Psoas muscle (tissue), 7 donors: ENCODE measurements at regions not wholly inside any gene's neighbourhood (a gene's known extent, or its start where the extent isn't known, plus 50 kb on each side); places are given as distances from the start of the nearest gene placed in this dataset.

Experiments
- ATAC-seq, 4 donors: fragments of 200-7000 bp; cut with Tn5 transposase; one replicate each; pipeline ENCODE4 v1.9.1; 2020; ENCODE audit warnings: moderate library complexity in 3 of 4, mild to moderate bottlenecking in 2 of 4
- DNase-seq, 2 donors: peaks; one replicate each; pipeline ENCODE4 v3.0.0-alpha.2; 2020
- H3K27ac ChIP-seq: fragments of 200-600 bp; one replicate; pipeline ENCODE4 v1.8.0; 2022
- H3K27me3 ChIP-seq, 3 donors: fragments of 200-600 bp in 1 of 3; one replicate each; pipeline versions ENCODE4 v1.6.1 to v1.8.0; 2013 to 2022; ENCODE audit warnings: low read length in 2 of 3, mild to moderate bottlenecking in 2 of 3, moderate library complexity in 1 of 3; ENCODE audit not compliant: insufficient read depth in 3 of 3
- H3K36me3 ChIP-seq, 2 donors: fragments of 200-600 bp in 1 of 2; one replicate each; pipeline versions ENCODE4 v1.6.1 to v1.8.0; 2013 to 2022; ENCODE audit warnings: low read depth in 1 of 2, mild to moderate bottlenecking in 1 of 2, moderate library complexity in 1 of 2; ENCODE audit not compliant: insufficient read depth in 1 of 2
- H3K4me1 ChIP-seq: fragments of 200-600 bp; one replicate; pipeline ENCODE4 v1.8.0; 2022
- H3K4me3 ChIP-seq: fragments of 200-600 bp; one replicate; pipeline ENCODE4 v1.8.0; 2022; ENCODE audit warnings: mild to moderate bottlenecking
- H3K9me3 ChIP-seq: fragments of 200-600 bp; one replicate; pipeline ENCODE4 v1.8.0; 2022
- CTCF ChIP-seq: fragments of 200-600 bp; IDR thresholded peaks from one replicate; pipeline ENCODE4 v1.8.0; 2022; ENCODE audit warnings: antibody characterized with exemption
- WGBS, 3 donors: extraction: QIAGEN DNeasy Blood & Tissue Kit; methylation state at CpG; one replicate each; pipeline versions ENCODE4 v1.1.6 to v1.1.7; 2013; 5-methylcytosine and 5-hydroxymethylcytosine counted together
- intact Hi-C, 2 donors: fragments of 100-400 bp; cut with DNase I; formaldehyde crosslinking; loops; one replicate each; pipeline versions ENCODE4 v1.11.0 to v1.14.2; 2022
- donor health status: healthy with polysubstance abuse.
- donor health status: DM: no; HTN: no; CAD: no; lungs with moderate emphysema.
- donor health status: Bipolar disorder and iron deficiency.
- donor health status: healthy.
- donor health status: DM: yes; HTN: yes; CAD: no.
- donor health status: DM: no; HTN: no; CAD: no.
- donor health status: DM: yes; HTN: yes; CAD: no.

DNA sequence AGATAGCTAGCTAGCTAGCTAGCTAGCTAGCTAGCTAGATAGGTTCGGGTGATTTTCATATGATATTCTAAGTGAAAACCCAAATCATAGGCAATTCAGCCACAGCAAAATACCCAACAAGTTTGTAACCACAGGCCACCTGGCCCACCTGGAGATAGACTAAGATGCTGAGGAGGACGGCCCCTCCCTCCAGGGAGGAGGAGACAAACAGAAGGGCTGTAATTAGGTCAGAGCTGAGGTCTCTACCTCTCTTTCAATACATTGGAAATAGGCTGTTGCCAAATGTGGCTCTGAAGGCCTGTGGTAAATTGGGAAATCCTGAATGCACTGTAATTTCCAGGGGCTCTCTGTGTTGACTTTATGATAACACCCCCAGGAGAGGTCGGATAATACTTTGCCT lies 382.2 kb downstream of the FGF9 start:
- no peak for TF ChIP-seq CTCF
- intact Hi-C loops = no loop called here

DNA sequence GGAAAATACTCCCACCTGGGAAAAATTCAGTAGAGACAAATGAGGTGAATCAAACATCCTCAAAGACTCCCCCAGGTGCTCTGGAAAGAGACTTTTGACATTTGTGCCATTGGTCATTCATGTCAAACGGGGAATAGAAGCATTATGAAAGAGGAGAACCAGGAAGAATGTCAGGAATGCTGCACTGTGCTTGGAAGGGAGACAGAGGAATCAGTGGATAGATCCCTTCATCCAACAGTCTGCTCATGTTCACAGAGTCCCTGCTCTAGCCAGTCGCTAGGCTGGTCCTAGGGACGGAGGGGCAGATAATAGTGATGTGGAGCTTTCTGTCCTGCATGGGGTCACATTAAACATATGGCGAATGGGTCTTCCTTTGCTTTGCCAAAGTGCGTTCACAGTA lies 384.4 kb downstream of the FGF9 start:
- DNase-seq (no peak), ATAC-seq (no peak)
- no peaks in the 10 kb centered on the region for H3K36me3 ChIP-seq
- H3K27me3 ChIP-seq = no peaks in the 10 kb centered on the region
- no peaks in the 10 kb centered on the region for H3K4me1 ChIP-seq
- no peak overlapping the region for H3K27ac ChIP-seq
- intact Hi-C loops = no loop called here
- no peaks in the 10 kb centered on the region for H3K9me3 ChIP-seq
- 29 to 40% (median 35%) methylated on average over 5 of the region's 5 CpGs for WGBS, 3 donors
- H3K4me3 ChIP-seq = no peak overlapping the region
- TF ChIP-seq CTCF = no peak

More for the DNA sequence above, 382.2 kb downstream of the FGF9 start:
- ATAC-seq (no peak), DNase-seq (no peak)
- 84 to 96% (median 93%) methylated on average over 3 of the region's 3 CpGs for WGBS, 3 donors
- H3K36me3 ChIP-seq = no peaks in the 10 kb centered on the region
- no peaks in the 10 kb centered on the region for H3K27me3 ChIP-seq
- no peak overlapping the region for H3K4me3 ChIP-seq
- H3K9me3 ChIP-seq = no peaks in the 10 kb centered on the region
- H3K4me1 ChIP-seq = no peaks in the 10 kb centered on the region
- H3K27ac ChIP-seq = no peak overlapping the region

- Histone ChIP-seq H3K36me3 (no peaks in the 10 kb centered on the region), H3K27me3 (no peaks in the 10 kb centered on the region), H3K4me1 (no peaks in the 10 kb centered on the region), H3K9me3 (no peaks in the 10 kb centered on the region), H3K27ac (no peak overlapping the region), H3K4me3 (no peak overlapping the region)
- intact Hi-C loops = no loop called here
- WGBS, 3 donors = 62 to 67% (median 64%) methylated on average over 6 of the region's 6 CpGs
- TF ChIP-seq CTCF = no peak
- ATAC-seq = no peak
- no peak for DNase-seq
Observed at GRCh38 chr13:22060187-22060586, 389.3 kb downstream of the FGF9 start.

GRCh38 chr13:22061371-22061805 lies 390.5 kb downstream of the FGF9 start:
- DNase-seq (no peak), ATAC-seq (no peak)
- no peaks in the 10 kb centered on the region for H3K9me3 ChIP-seq
- intact Hi-C loops = no loop called here
- 74 to 77% (median 76%) methylated on average over 8 of the region's 8 CpGs for WGBS, 3 donors
- no peak overlapping the region for H3K27ac ChIP-seq
- no peaks in the 10 kb centered on the region for H3K27me3 ChIP-seq
- no peaks in the 10 kb centered on the region for H3K4me1 ChIP-seq
- H3K36me3 ChIP-seq = no peaks in the 10 kb centered on the region
- no peak for TF ChIP-seq CTCF
- no peak overlapping the region for H3K4me3 ChIP-seq

- TF ChIP-seq CTCF = no peak
- 46 to 63% (median 48%) methylated on average over 7 of the region's 7 CpGs for WGBS, 3 donors
- ATAC-seq = no peak
Observed at GRCh38 chr13:22061806-22062391, 391.0 kb downstream of the FGF9 start.

More at GRCh38 chr13:22061806-22062391, 391.0 kb downstream of the FGF9 start:
- Histone ChIP-seq H3K4me3 (no peak overlapping the region), H3K27me3 (no peaks in the 10 kb centered on the region), H3K9me3 (no peaks in the 10 kb centered on the region), H3K27ac (no peak overlapping the region), H3K4me1 (no peaks in the 10 kb centered on the region), H3K36me3 (no peaks in the 10 kb centered on the region)
- intact Hi-C loops = no loop called here
- no peak for DNase-seq
